A673 (cell line): ENCODE measurements at regions not wholly inside any gene's neighbourhood (a gene's known extent, or its start where the extent isn't known, plus 50 kb on each side); places are given as distances from the start of the nearest gene placed in this dataset.

Experiments
- CTCF ChIP-seq: fragments of 300-800, 200-600 bp; sonication (generic); conservative IDR thresholded peaks from 2 replicates; pipeline ENCODE4 v1.5.1; 2017; ENCODE audit warnings: low read depth, mild to moderate bottlenecking, antibody characterized with exemption, low read length, moderate library complexity, mixed read lengths
- EZH2 ChIP-seq: fragments of 200-600 bp; sonication (generic); IDR thresholded peaks from 2 replicates; pipeline ENCODE4 v1.6.1; 2017; ENCODE audit warnings: borderline replicate concordance, low read depth, mild to moderate bottlenecking, mixed read lengths, antibody characterized with exemption, low read length; ENCODE audit not compliant: poor library complexity, severe bottlenecking

GRCh38 chr6:71028236-71028876 is 71.5 kb upstream of the B3GAT2 start:
- no peak for TF ChIP-seq EZH2
- no peak for TF ChIP-seq CTCF
